HPDE6-E6E7 (cell line): ENCODE measurements at regions not wholly inside any gene's neighbourhood (a gene's known extent, or its start where the extent isn't known, plus 50 kb on each side); places are given as distances from the start of the nearest gene placed in this dataset.
"Not testable (repeated sequence)": the region's sequence is repeated elsewhere in the genome, so short reads cannot be mapped to it uniquely, and the experiment has no call there.

Experiments used
- DNase-seq: peaks from one replicate; pipeline ENCODE4 v3.0.0; 2011; ENCODE audit warnings: missing footprints; ENCODE audit errors: extremely low spot score

DNA sequence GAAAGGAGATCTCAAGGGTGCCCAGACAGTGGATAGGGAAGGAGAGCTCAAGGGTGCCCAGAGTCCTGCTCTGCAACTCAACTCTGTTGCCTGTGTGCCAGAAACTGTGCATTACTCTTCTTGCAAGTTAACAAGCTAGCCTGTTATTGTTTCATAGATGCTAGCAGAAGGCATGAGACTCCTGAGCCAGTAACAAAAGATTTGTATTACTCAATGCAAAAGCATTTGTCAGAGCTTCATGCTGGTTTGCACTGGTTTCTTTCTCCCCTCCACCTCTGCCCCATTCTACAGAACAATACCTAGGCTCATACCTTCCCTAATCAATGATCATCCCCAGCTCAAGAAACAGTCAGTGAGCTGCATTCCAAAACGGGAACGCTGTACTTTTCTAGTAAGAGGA, 124.5 kb upstream of the NEIL3 start:
- DNase-seq: no peak

- DNase-seq: no peak
Observed at GRCh38 chr4:177185579-177185978, 124.1 kb upstream of the NEIL3 start.

DNA sequence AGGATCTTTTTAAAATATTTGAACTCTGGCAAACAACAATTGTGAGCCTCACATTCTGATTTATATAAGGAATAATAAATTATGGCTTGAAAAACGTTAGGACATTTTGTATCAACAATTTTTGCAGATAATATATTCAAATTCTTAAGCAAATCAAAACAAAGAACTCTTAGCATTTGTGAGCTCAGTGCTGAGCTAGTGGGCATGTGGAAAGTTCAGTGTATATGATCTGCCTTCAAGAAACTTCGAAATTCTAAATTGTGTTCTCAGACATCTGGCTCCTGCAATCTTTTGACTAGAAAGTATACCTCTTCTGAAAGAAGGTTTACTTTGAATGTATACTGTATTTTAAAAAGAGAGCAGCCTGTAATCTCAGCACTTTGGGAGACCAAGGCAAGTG, 122.3 kb upstream of the NEIL3 start:
- no peak for DNase-seq

DNA sequence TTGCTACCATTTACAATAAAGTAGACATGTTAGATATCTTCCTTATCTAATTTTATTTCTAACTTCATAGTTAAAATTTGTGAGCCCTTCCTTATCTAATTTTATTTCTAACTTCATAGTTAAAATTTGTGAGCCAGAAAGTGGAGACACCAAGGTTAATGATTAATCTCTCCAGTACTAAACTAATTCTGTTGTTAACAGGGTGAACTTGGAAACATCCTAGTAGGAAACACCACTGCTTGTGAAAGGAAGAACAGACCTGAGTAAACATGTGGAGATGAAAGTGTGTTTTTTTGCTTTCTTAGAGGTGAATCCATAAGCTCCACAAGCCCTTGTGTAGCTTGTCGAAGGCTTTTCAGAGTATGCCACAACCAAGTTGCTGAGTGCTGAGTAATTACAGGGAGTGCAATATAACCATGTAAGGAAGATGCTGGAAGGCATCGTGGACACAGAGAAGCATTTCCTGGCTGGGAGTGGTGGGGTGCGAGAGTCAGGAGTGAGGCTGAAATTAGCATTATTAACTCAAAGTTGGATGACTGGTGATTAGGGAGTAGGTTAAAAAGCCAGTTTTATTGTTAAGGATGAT, 118.6 kb upstream of the NEIL3 start:
- DNase-seq: no peak

DNA sequence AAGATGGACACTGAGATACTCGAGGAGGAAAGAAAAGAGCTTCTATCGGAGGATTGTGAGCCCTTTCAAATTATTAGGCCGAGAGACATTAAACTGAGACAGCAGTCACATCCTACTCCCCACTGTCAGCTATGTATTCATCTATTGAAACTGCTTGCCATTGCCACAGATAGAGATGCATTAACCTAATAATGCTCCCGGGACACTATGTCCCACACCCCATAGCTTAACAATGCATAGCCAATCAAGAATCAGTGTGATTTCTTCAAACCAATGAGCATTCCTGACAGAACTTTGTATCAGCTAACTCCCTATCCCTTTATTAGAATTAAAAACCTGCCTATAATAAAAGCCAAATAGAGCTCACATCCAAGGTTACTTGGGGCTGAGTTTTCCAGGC, 118.1 kb upstream of the NEIL3 start:
- no peak for DNase-seq

DNA sequence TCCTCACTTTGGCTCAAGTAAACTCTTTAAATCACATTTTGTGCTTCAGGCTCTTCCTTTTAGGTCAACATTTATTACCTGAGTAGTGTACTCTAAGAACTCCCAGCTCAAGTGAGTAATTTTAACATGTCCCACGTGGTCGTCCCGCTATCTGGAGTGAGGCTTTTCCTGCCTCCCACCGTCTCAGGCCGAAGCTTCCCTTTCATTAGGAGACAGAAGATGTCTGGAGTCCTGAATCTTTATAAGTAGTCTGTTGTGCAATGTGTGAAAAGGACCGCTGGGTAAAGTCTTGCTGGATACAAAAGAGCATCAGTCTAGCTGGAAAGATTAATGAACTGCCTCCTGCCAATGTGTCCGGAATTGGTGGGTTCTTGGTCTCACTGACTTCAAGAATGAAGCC, 117.7 kb upstream of the NEIL3 start:
- no peak for DNase-seq

DNA sequence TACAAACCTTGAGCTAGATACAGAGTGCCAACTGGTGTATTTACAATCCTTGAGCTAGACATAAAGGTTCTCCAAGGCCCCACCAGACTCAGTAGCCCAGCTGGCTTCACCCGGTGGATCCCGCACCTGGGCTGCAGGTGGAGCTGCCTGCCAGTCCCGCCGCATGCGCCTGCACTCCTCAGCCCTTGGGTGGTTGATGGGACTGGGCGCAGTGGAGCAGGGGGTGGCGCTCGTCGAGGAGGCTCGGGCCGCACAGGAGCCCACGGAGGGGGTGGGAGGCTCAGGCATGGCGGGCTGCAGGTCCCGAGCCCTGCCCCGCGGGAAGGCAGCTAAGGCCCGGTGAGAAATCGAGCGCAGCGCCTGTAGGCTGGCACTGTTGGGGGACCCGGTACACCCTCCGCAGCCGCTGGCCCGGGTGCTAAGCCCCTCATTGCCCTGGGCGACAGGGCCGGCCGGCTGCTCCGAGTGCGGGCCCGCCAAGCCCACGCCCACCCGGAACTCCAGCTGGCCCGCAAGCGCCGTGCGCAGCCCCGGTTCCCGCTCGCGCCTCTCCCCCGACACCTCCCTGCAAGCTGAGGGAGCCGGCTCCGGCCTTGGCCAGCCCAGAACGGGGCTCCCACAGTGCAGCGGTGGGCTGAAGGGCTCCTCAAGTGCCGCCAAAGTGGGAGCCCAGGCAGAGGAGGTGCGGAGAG, 116.5 kb upstream of the NEIL3 start:
- not testable (repeated sequence) for DNase-seq

DNA sequence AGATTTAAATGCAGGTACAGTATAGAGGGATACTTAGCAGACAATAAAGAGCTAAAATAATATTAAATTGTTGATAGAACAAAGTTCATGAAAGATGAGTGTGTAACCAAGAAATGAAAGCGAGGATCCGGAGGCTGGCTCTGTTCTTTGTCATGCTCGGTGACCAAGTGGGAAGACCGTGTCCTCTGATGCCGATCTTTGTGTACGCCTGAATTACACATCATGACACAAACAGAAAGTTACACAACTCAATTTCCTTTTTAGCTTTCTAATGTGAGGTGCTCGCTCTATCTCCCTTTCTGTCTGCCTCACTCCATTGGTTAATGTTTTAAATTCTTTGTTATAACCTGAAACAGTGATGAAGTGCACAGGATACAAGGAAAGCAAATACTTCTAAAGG, 114.8 kb upstream of the NEIL3 start:
- no peak for DNase-seq

- DNase-seq: no peak
Observed at GRCh38 chr4:177196615-177197014, 113.1 kb upstream of the NEIL3 start.

DNA sequence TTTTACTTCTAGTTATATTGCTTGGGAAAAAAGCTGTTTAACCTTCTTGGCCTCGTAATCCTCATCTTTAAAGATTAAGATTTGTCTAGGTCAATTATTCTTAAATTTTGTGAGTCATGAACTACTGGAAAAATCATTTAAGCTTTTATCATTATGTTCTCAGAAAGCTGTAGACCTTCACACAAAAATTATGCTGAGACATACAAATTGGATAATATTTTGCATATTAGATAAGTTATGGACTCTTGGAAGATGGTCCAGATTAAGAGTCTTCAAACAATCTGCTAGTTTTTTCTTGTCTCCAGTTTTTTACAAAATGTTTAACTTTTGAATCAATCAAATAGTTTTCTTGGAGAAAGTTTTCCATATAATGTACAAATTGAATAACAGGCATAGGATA, 108.1 kb upstream of the NEIL3 start:
- no peak for DNase-seq

DNA sequence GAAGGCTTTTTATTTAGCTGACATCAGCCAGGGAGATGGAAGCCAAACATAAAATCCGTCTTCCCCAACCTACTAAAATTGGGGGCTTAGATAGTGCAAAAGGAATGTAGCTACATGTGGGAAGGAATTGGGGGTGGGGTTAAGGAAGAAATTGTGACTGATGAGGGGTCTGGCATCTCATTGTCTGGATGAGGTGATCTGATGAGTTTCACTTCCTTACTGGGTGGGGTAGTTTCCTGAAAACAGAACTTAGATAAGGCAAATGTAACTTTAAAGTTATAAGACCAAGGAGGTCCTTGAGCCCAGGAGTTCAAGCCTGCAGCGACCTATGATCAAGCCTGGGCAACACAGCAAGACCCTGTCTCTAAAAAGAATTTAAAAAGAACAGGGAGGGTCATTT, 105.5 kb upstream of the NEIL3 start:
- DNase-seq: no peak

- DNase-seq: no peak
Observed at GRCh38 chr4:177214935-177215334, 94.7 kb upstream of the NEIL3 start.

DNA sequence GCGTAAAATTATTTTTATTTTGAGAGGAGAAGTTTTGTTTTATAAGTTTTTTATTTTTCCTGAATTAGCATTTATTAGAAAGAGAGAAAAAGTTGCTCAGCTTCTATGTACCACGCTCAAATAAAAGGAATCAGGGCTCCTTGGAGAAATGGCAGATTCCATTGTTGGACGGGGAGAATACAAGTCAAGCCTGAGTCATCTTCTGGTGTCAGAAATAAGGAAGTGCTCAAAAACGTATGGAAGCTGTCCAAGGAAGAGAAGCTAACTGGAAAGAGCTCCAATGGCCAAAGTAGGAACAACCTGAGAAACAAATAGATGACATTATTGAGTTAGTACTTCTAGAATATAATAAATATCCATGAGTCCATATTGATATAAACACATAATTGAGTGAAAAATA, 89.3 kb upstream of the NEIL3 start:
- DNase-seq: no peak

DNA sequence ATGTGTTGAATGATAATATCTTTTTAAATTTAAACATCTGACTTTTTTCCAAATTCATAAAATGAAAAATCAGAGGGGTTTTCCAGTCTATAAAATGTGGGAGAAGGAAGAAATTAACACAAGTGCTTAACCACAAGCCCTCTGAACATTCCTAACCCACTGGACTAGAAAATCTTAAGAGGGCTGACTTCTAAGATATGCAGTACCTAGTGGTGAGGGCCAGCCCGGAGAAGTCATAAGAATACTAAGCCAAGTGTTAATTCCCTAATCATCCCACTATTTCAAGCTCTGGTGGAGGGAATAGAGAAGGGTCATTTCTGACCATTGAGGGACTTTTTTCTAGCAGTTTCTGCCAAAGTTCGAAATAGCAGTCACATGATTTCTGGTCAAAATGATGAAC, 86.9 kb upstream of the NEIL3 start:
- no peak for DNase-seq

DNA sequence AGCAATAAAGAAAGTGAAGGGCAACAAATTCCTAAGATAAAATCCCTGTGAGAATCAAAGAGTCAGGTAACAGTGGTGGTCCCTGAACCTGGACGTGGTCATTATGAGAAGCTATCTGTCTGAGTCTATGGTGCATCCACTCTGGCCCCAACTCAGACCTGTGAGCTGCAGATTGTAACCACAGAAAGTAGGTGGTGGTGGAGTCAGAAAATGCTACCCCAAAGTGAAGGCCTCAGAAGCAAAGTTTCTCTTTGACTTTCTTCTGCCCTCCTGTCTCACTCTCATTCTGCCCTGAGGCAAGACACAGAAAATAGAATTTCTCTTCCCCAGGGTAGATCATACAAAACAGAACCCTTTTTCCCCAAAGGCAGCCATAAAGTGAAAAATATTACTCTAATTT, 84.1 kb upstream of the NEIL3 start:
- DNase-seq: no peak

DNA sequence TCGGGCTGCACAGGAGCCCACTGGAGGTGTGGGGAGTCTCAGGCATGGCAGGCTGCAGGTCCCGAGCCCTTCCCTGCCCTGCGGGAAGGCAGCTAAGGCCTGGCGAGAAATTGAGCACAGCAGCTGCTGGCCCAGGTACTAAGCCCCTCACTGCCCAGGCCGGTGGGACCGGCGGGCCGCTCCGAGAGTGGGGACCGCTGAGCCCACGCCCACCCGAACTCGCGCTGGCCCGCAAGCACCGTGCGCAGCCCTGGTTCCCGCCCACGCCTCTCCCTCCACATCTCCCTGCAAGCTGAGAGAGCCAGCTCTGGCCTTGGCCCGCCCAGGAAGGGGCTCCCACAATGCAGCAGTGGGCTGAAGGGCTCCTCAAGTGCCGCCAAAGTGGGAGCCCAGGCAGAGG, 82.0 kb upstream of the NEIL3 start:
- no peak for DNase-seq

DNA sequence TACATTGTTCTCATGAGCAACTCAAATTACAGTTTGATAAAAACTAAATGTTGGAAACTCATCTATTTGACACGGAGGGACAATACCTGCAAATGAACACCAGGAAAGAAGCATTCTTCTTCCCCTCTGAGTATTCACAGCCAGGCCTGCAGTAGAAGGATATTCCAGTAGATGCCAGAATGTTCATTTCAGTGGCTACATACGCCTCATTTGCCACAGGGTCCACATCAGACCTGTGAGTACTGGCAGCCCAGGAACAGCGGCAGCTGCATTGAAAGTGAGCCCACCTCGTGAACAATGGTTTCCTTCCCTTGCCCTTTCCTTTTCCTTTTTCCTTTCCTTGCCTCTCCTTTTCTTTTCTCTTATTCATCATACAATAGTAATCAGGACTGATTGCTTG, 81.1 kb upstream of the NEIL3 start:
- no peak for DNase-seq

- no peak for DNase-seq
Observed at GRCh38 chr4:177229331-177229730, 80.3 kb upstream of the NEIL3 start.

DNA sequence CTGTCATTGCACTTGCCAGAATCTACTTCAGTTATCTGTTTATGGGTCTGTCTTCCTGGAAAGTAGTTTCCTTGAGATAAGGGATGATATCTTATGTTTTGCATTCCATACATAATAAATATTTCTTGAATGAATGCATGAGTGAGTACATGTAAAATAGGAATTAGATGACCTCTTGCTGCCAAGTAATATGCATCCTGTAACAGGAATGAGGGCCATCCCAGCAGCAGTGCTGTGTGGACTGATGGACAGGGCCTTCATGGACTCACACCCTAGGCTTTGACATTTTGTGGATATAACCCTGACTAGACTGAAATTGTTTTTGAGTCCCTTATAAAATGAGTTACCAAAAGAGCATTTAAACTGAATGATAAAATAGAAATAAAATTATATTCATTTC, 77.2 kb upstream of the NEIL3 start:
- no peak for DNase-seq

GRCh38 chr4:177235026-177235425, 74.6 kb upstream of the NEIL3 start:
- no peak for DNase-seq

DNA sequence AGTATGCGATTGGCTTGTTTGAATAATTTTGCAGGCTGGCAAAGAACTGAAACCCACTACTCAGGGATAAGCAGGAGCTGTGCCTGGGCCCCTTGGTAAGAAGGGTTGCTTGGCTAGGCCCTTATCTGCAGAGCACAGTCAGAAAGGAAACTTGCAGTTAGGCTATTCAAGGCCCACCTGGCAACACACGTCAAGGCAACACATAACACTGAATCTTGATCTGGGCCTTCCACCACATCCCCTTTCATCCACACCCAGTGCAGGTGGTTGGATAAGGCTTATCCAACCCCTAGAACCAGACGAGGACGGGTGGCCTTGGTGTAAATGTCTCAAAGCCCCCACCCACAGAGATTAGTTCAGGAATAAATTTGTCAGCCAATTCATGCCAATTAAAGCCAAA, 72.8 kb upstream of the NEIL3 start:
- DNase-seq: no peak

DNA sequence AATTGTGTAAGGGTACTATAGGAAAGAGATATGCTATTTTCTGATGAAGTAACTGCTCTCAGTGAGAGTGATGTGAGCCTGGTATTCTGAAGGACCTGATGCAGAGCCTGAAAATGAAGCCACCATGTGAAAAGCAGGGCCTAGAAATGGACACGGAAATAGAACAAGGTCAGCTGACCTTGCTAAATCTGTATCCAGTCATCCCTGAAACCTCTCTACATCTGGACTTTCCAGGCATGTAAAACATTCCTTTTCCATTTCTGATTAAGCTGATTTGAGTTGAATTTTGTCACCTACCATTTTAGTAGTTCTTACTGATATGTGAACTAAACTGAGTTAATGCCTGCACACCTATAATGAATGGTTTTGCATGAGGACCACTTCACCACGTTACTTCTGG, 72.4 kb upstream of the NEIL3 start:
- DNase-seq: no peak

- no peak for DNase-seq
Observed at GRCh38 chr4:177239477-177239876, 70.2 kb upstream of the NEIL3 start.

GRCh38 chr4:177239878-177240277, 69.8 kb upstream of the NEIL3 start:
- DNase-seq: no peak
